RWPE1 (cell line): ENCODE measurements at regions not wholly inside any gene's neighbourhood (a gene's known extent, or its start where the extent isn't known, plus 50 kb on each side); places are given as distances from the start of the nearest gene placed in this dataset.

Experiments
- CTCF ChIA-PET: fragments of 350-600 bp; sonication (Branson Sonifier 250); formaldehyde crosslinking; extraction: SDS; loops from one replicate; lab custom pipeline; 2021; lab: Yijun Ruan, JAX
- POLR2A ChIA-PET: fragments of 400-600 bp; formaldehyde crosslinking; extraction: SDS; loops from one replicate; lab custom pipeline; 2020; ENCODE audit warnings: antibody characterized with exemption; ENCODE audit not compliant: low non-redundant PET; lab: Yijun Ruan, JAX
- DNase-seq: peaks from one replicate; pipeline ENCODE4 v3.0.0; 2012; ENCODE audit warnings: low spot score
- H3K27ac ChIP-seq: fragments of 450-650 bp; 2 replicates; pipeline ENCODE4 v1.5.1; 2017
- TF ChIP-seq, protein P1 (sequence below): fragments of 450-650 bp; conservative IDR thresholded peaks from 2 replicates; pipeline ENCODE4 v1.5.1; 2017; ENCODE audit warnings: low read depth, mild to moderate bottlenecking

DNA sequence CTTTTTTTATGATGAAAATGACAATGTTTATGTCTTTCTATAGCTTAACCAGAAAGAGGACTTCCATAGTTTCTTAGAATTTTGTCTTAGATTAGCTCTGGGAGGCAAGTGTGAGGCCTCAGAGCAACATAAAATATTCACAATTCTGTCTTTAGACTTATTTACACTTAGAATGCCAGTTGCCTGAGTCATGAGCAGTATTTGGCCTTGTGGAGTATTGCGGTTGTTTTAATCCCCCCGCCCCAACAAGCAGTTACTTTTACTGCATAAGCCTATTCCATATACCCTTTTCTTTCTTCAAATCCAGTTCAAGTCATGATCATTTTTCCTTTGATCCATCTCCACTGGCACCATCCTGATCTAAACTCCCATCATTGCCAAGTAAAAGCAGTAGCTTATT is 198.0 kb upstream of the EGFLAM start:
- H3K27ac ChIP-seq = no peak overlapping the region
- peak; percentile 26 for DNase-seq
- ChIA-PET POLR2A (no interaction called here), CTCF (interaction anchor here (0.7 to 0.8 kb wide), 2 partner anchors 18 to 222 kb away, joined by 3 to 4 read pairs; no protein-coding TSS in a partner anchor)
- TF ChIP-seq, protein P1, sequence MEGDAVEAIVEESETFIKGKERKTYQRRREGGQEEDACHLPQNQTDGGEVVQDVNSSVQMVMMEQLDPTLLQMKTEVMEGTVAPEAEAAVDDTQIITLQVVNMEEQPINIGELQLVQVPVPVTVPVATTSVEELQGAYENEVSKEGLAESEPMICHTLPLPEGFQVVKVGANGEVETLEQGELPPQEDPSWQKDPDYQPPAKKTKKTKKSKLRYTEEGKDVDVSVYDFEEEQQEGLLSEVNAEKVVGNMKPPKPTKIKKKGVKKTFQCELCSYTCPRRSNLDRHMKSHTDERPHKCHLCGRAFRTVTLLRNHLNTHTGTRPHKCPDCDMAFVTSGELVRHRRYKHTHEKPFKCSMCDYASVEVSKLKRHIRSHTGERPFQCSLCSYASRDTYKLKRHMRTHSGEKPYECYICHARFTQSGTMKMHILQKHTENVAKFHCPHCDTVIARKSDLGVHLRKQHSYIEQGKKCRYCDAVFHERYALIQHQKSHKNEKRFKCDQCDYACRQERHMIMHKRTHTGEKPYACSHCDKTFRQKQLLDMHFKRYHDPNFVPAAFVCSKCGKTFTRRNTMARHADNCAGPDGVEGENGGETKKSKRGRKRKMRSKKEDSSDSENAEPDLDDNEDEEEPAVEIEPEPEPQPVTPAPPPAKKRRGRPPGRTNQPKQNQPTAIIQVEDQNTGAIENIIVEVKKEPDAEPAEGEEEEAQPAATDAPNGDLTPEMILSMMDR = no peak

DNA sequence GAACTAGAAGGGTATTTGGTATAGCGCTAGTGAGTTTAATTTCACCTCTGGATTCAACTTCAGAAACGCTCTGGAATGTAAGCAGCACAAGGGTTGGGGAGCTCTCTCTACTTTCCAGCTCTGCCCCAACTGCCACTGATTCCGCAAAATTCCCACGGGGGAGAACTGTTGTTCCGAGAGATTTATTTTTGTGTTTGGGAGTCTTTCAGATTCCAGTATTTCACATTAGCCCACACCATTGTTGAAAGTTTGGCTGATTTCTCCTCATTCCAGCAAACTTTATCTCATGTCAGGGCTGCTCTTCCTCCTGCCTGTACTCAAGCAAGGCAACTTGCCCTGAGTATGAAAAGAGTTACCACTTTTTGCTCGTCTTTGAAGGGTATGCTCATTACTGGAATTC is 198.5 kb upstream of the EGFLAM start:
- ChIA-PET POLR2A (no interaction called here), CTCF (interaction anchor here (0.6 to 0.7 kb wide), 2 partner anchors 222 to 1039 kb away, joined by 3 read pairs; no protein-coding TSS in a partner anchor)
- no peak overlapping the region for H3K27ac ChIP-seq
- TF ChIP-seq, protein P1 = no peak
- DNase-seq = no peak

DNA sequence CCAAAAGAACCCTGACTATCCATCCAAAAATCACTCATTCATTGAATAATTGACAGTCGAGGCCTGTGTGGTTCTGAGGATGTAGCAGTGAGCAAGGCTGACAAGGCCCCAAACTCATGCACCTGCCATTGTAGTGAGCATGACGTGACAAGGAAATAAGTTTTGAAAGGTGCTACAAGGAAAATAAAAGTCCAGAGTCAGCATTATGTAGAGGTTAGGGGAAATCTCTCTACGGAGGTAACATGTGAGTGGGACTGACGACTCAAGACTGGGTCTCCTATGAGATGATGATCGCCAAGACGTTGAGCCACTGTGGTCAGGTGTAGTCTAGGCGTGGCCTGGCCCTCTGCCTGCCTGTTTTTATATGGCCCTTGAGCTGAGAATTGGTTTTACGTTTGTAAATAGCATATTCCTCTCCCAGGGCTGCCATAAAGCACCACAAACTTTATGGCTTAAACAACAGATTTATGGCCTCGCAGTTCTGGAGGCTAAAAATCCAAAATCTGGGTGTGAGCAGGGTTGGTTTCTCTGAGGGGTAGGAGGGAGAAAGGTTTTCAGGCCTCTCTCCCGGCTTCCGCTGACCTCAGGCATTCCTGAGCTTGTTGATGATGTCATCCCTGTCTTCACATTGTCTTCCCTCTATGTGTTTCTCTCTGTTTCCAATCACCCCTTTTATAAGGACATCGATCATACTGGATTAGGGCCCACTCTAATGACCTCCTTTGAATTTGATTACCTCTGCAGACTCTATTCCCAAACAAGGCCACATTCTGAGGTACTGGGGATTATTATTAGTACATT is 206.4 kb upstream of the EGFLAM start:
- H3K27ac ChIP-seq = no peak overlapping the region
- DNase-seq = no peak
- ChIA-PET POLR2A (no interaction called here), CTCF (no interaction called here)
- TF ChIP-seq, protein P1 = no peak

DNA sequence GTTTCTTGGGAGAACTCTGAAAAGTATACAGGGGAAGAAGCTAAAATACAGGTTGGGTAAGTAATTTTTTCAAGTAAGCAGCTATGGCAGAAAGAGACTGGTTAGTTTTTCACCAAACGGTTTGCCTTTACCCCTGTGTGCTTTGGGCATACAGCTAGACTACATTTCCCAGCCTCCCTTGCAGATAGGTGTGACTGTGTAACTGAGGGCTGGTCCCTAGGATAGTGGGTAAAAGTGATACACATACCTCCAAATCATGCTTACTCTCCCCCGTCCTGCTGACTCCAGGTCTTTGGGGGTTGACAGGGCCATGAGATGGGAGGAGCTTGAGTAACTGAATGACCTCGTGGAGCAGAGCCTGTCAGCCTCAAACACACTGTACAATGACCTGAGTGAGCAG is 208.6 kb upstream of the GDNF start:
- CTCF ChIA-PET = interaction anchor here (0.6 kb wide), 1 partner anchor 21 kb away, joined by 3 read pairs; no protein-coding TSS in a partner anchor
- H3K27ac ChIP-seq = no peak overlapping the region
- no peak for DNase-seq
- TF ChIP-seq, protein P1 = no peak
- POLR2A ChIA-PET = no interaction called here

DNA sequence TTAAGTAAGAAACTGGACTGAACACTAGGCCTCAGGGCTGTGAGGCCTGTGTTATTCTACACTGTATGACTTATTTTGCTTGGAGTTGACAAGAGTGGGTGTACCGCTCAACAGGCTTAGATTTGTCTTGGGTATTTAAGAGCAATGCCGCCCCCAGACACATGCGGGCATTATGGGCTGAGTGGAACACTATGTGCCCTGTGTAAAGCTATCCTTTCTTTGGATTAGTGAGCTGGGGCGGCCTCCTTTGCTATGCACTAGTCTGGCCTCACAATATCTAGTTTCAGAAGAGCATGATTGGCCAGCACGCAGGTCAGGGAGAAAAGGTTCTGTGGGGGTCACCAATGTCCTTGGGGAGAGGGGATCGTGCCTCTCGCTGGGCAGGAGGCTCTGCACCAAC is 206.3 kb upstream of the GDNF start:
- no peak overlapping the region for H3K27ac ChIP-seq
- ChIA-PET POLR2A (no interaction called here), CTCF (no interaction called here)
- TF ChIP-seq, protein P1 = no peak
- DNase-seq = no peak

DNA sequence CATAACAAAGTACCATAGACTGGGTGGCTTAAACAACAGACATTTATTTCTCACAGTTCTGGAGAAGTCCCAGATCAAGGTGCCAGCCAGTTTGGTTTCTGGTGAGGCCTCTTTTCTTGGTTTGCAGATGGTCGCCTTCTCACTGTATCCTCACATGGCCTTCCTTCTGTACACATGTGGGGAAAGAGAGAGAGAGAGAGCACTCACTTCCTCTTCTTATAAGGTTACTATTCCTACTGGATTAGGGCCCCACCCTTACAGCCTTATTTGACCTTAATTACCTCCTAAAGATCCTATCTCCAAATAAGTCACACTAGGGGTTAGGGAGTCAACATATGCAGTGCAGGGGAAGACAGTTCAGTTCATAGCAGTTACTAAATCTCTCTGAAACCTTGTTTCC is 205.6 kb upstream of the GDNF start:
- no peak for DNase-seq
- TF ChIP-seq, protein P1 = no peak
- POLR2A ChIA-PET = no interaction called here

More for the DNA sequence above, 205.6 kb upstream of the GDNF start:
- CTCF ChIA-PET = interaction anchor here (0.6 kb wide), 1 partner anchor 54 kb away, joined by 3 read pairs; no protein-coding TSS in a partner anchor
- no peak overlapping the region for H3K27ac ChIP-seq
